Activated T-cell treated with anti-CD3 and anti-CD28 coated beads, Interleukin-2, amount 50 U/mL, for 72 hours (primary cell): ENCODE measurements at regions not wholly inside any gene's neighbourhood (a gene's known extent, or its start where the extent isn't known, plus 50 kb on each side); places are given as distances from the start of the nearest gene placed in this dataset.

Source experiments
- ATAC-seq, 2 donors: fragments of 150-1000 bp; cut with Tn5 transposase; replicated peaks in 1 of 2; 2 replicates each; pipeline ENCODE4 v1.10.0; 2021; ENCODE audit warnings: moderate library complexity in 2 of 2, mild to moderate bottlenecking in 1 of 2
- DNase-seq, 2 donors: peaks; one replicate each; pipeline ENCODE4 v3.0.0; 2021 to 2022; ENCODE audit warnings: mixed read lengths in 1 of 2
- H3K27ac Mint-ChIP-seq: one replicate; pipeline ENCODE4 v1.8.0; 2022; ENCODE audit warnings: mild to moderate bottlenecking, moderate library complexity, mixed read lengths
- H3K27me3 Mint-ChIP-seq: one replicate; pipeline ENCODE4 v1.8.0; 2022; ENCODE audit warnings: low read depth, mixed read lengths
- H3K36me3 Mint-ChIP-seq, 2 donors: one replicate each; pipeline ENCODE4 v1.8.0; 2022; ENCODE audit warnings: mixed read lengths in 2 of 2, mild to moderate bottlenecking in 1 of 2; ENCODE audit not compliant: insufficient read depth in 2 of 2
- H3K4me1 Mint-ChIP-seq: one replicate; pipeline ENCODE4 v1.8.0; 2022; ENCODE audit warnings: low read depth, mixed read lengths
- H3K4me3 Mint-ChIP-seq, 2 donors: one replicate each; pipeline ENCODE4 v1.8.0; 2022; ENCODE audit warnings: mild to moderate bottlenecking in 2 of 2, mixed read lengths in 2 of 2, moderate library complexity in 2 of 2
- H3K9me3 Mint-ChIP-seq, 2 donors: one replicate each; pipeline ENCODE4 v1.8.0; 2022; ENCODE audit warnings: mixed read lengths in 2 of 2

GRCh38 chr18:29009250-29009803, 832.4 kb upstream of the CDH2 start:
- DNase-seq (no peak), ATAC-seq (no peak)
- no peak overlapping the region for H3K27ac Mint-ChIP-seq
- no peak overlapping the region for H3K4me3 Mint-ChIP-seq
- H3K27me3 Mint-ChIP-seq: no peaks in the 10 kb centered on the region
- H3K36me3 Mint-ChIP-seq: no peaks in the 10 kb centered on the region
- peaks cover 7 to 8% of the 10 kb centered on the region in 2 donors for H3K9me3 Mint-ChIP-seq
- no peaks in the 10 kb centered on the region for H3K4me1 Mint-ChIP-seq

- Mint-ChIP-seq H3K27ac (no peak overlapping the region), H3K27me3 (no peaks in the 10 kb centered on the region)
Measured at GRCh38 chr18:29008809-29009208, 831.9 kb upstream of the CDH2 start.

GRCh38 chr18:29007986-29008654, 831.2 kb upstream of the CDH2 start:
- no peaks in the 10 kb centered on the region for H3K4me1 Mint-ChIP-seq
- ATAC-seq (no peak), DNase-seq (no peak)
- no peaks in the 10 kb centered on the region for H3K27me3 Mint-ChIP-seq
- no peak overlapping the region for H3K27ac Mint-ChIP-seq
- H3K9me3 Mint-ChIP-seq: peaks cover 8% of the 10 kb centered on the region in 2 donors
- no peaks in the 10 kb centered on the region for H3K36me3 Mint-ChIP-seq
- H3K4me3 Mint-ChIP-seq: no peak overlapping the region

More at GRCh38 chr18:29008809-29009208, 831.9 kb upstream of the CDH2 start:
- ATAC-seq: no peak
- Mint-ChIP-seq H3K36me3 (no peaks in the 10 kb centered on the region), H3K4me1 (no peaks in the 10 kb centered on the region), H3K4me3 (no peak overlapping the region), H3K9me3 (peaks cover 8% of the 10 kb centered on the region in 2 donors)
- DNase-seq: no peak

- Mint-ChIP-seq H3K4me1 (no peaks in the 10 kb centered on the region), H3K9me3 (peaks cover 8 to 11% of the 10 kb centered on the region in 2 donors), H3K36me3 (no peaks in the 10 kb centered on the region), H3K27me3 (no peaks in the 10 kb centered on the region), H3K4me3 (no peak overlapping the region), H3K27ac (no peak overlapping the region)
- DNase-seq (no peak), ATAC-seq (no peak)
Measured at GRCh38 chr18:29004921-29005320, 828.0 kb upstream of the CDH2 start.

GRCh38 chr18:29003194-29003593, 826.3 kb upstream of the CDH2 start:
- DNase-seq: no peak
- no peaks in the 10 kb centered on the region for H3K36me3 Mint-ChIP-seq
- ATAC-seq: no peak
- peaks cover 5 to 11% of the 10 kb centered on the region in 2 donors for H3K9me3 Mint-ChIP-seq
- H3K4me1 Mint-ChIP-seq: no peaks in the 10 kb centered on the region
- no peak overlapping the region for H3K4me3 Mint-ChIP-seq
- H3K27ac Mint-ChIP-seq: no peak overlapping the region
- no peaks in the 10 kb centered on the region for H3K27me3 Mint-ChIP-seq

GRCh38 chr18:29002747-29003146, 825.8 kb upstream of the CDH2 start:
- ATAC-seq: no peak

GRCh38 chr18:28999726-29000125, 822.8 kb upstream of the CDH2 start:
- DNase-seq (no peak), ATAC-seq (no peak)
- Mint-ChIP-seq H3K27ac (no peak overlapping the region), H3K4me3 (no peak overlapping the region), H3K4me1 (no peaks in the 10 kb centered on the region), H3K27me3 (no peaks in the 10 kb centered on the region), H3K9me3 (peaks cover 1 to 11% of the 10 kb centered on the region in 2 donors), H3K36me3 (no peaks in the 10 kb centered on the region)

More at GRCh38 chr18:29002747-29003146, 825.8 kb upstream of the CDH2 start:
- H3K4me1 Mint-ChIP-seq: no peaks in the 10 kb centered on the region
- no peaks in the 10 kb centered on the region for H3K27me3 Mint-ChIP-seq
- no peak for DNase-seq
- H3K9me3 Mint-ChIP-seq: peaks cover 2 to 11% of the 10 kb centered on the region in 2 donors
- no peak overlapping the region for H3K27ac Mint-ChIP-seq
- no peaks in the 10 kb centered on the region for H3K36me3 Mint-ChIP-seq
- no peak overlapping the region for H3K4me3 Mint-ChIP-seq

GRCh38 chr18:28995319-28995718, 818.4 kb upstream of the CDH2 start:
- H3K4me1 Mint-ChIP-seq: no peaks in the 10 kb centered on the region
- no peaks in the 10 kb centered on the region for H3K36me3 Mint-ChIP-seq
- ATAC-seq: no peak
- DNase-seq: no peak
- H3K27ac Mint-ChIP-seq: no peak overlapping the region
- no peak overlapping the region for H3K4me3 Mint-ChIP-seq
- H3K9me3 Mint-ChIP-seq: peaks cover 5 to 7% of the 10 kb centered on the region in 2 donors
- H3K27me3 Mint-ChIP-seq: no peaks in the 10 kb centered on the region

- no peak overlapping the region for H3K4me3 Mint-ChIP-seq
- no peaks in the 10 kb centered on the region for H3K4me1 Mint-ChIP-seq
- ATAC-seq: no peak
- H3K36me3 Mint-ChIP-seq: no peaks in the 10 kb centered on the region
- H3K9me3 Mint-ChIP-seq: peaks cover 3 to 4% of the 10 kb centered on the region in 2 donors
- no peak for DNase-seq
- no peaks in the 10 kb centered on the region for H3K27me3 Mint-ChIP-seq
- H3K27ac Mint-ChIP-seq: no peak overlapping the region
Measured at GRCh38 chr18:28984731-28985130, 807.8 kb upstream of the CDH2 start.

- ATAC-seq (no peak), DNase-seq (no peak)
- no peak overlapping the region for H3K27ac Mint-ChIP-seq
- no peak overlapping the region for H3K4me3 Mint-ChIP-seq
- H3K36me3 Mint-ChIP-seq: peaks cover 0 to 2% of the 10 kb centered on the region in 2 donors
- H3K9me3 Mint-ChIP-seq: peaks cover 11 to 14% of the 10 kb centered on the region in 2 donors
- no peaks in the 10 kb centered on the region for H3K27me3 Mint-ChIP-seq
- no peaks in the 10 kb centered on the region for H3K4me1 Mint-ChIP-seq
Measured at GRCh38 chr18:28974504-28974903, 797.6 kb upstream of the CDH2 start.

- H3K27ac Mint-ChIP-seq: no peak overlapping the region
- H3K36me3 Mint-ChIP-seq: peaks cover 0 to 2% of the 10 kb centered on the region in 2 donors
- peaks cover 12 to 15% of the 10 kb centered on the region in 2 donors for H3K9me3 Mint-ChIP-seq
- no peak for DNase-seq
- no peaks in the 10 kb centered on the region for H3K4me1 Mint-ChIP-seq
- no peak overlapping the region for H3K4me3 Mint-ChIP-seq
- no peak for ATAC-seq
- no peaks in the 10 kb centered on the region for H3K27me3 Mint-ChIP-seq
Measured at GRCh38 chr18:28973324-28973723, 796.4 kb upstream of the CDH2 start.

- H3K4me3 Mint-ChIP-seq: no peak overlapping the region
- H3K4me1 Mint-ChIP-seq: no peaks in the 10 kb centered on the region
- no peaks in the 10 kb centered on the region for H3K27me3 Mint-ChIP-seq
- no peak overlapping the region for H3K27ac Mint-ChIP-seq
- no peak for DNase-seq
- no peak for ATAC-seq
- H3K36me3 Mint-ChIP-seq: peaks cover 0 to 4% of the 10 kb centered on the region in 2 donors
- H3K9me3 Mint-ChIP-seq: peaks cover 11 to 17% of the 10 kb centered on the region in 2 donors
Measured at GRCh38 chr18:28972333-28972907, 795.5 kb upstream of the CDH2 start.

GRCh38 chr18:28963481-28963880, 786.6 kb upstream of the CDH2 start:
- Mint-ChIP-seq H3K36me3 (peaks cover 2 to 6% of the 10 kb centered on the region in 2 donors), H3K9me3 (peaks cover 3 to 11% of the 10 kb centered on the region in 2 donors), H3K4me1 (no peaks in the 10 kb centered on the region), H3K27me3 (no peaks in the 10 kb centered on the region), H3K4me3 (no peak overlapping the region), H3K27ac (no peak overlapping the region)
- DNase-seq: no peak
- ATAC-seq: no peak
